ENCODE measurements at regions not wholly inside any gene's neighbourhood (a gene's known extent, or its start where the extent isn't known, plus 50 kb on each side); places are given as distances from the start of the nearest gene placed in this dataset.

DNA sequence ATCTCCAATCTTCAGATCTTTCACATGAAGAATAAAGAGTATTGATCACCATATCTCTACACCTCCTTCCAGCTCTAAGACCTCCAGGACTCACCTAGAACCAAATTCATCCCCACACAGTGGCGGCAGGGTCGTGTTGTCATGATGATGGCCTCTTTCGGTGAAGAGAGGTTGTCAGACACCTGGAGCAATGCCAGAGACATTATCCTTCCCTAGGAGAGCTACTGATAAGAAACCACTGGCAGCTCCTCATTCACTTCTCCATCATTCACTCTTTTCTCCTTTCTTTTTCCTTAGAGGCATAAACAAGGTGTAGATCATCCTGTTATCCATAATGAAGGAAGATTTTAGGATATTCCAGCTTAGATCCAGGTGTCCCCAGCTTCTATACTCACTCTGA, 197.9 kb upstream of the TNP1 start:
- no peak for DNase-seq (ENCODE audit: low read depth in 1 of 2, low spot score in 1 of 2)

GRCh38 chr2:217055624-217056023, 195.8 kb upstream of the TNP1 start:
- DNase-seq (ENCODE audit: low read depth in 1 of 2, low spot score in 1 of 2): no peak

DNA sequence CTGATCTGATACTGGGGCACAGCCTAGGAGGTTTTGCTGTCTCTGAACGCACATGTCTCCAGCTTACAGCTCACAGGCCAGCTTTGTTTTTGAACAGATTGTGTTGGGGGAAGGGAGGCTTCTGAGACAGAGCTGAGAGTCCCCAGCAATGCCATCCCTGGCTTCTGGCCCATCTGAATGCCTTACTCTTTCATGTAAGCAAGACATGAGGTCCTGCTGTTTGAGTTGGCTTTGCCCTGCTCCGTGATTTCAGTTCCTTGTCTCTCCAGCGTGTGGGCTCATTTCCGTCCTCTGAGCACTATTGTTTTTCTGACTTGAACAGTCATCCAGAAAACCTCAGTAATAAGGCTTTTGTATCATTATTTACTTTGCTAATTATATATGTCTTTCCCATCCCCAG, 194.9 kb upstream of the TNP1 start:
- no peak for DNase-seq (ENCODE audit: low read depth in 1 of 2, low spot score in 1 of 2)

GRCh38 chr2:217052856-217053577, 193.2 kb upstream of the TNP1 start:
- DNase-seq (ENCODE audit: low read depth in 1 of 2, low spot score in 1 of 2): no peak

GRCh38 chr2:217051416-217051815, 191.6 kb upstream of the TNP1 start:
- DNase-seq (ENCODE audit: low read depth in 1 of 2, low spot score in 1 of 2): no peak

- DNase-seq (ENCODE audit: low read depth in 1 of 2, low spot score in 1 of 2): no peak
These were observed 190.1 kb upstream of the TNP1 start for GRCh38 chr2:217049956-217050355.

- no peak for DNase-seq (ENCODE audit: low read depth in 1 of 2, low spot score in 1 of 2)
These were observed 189.6 kb upstream of the TNP1 start for GRCh38 chr2:217049422-217049821.

- DNase-seq (ENCODE audit: low read depth in 1 of 2, low spot score in 1 of 2): no peak
These were observed 188.9 kb upstream of the TNP1 start for GRCh38 chr2:217048730-217049129.

DNA sequence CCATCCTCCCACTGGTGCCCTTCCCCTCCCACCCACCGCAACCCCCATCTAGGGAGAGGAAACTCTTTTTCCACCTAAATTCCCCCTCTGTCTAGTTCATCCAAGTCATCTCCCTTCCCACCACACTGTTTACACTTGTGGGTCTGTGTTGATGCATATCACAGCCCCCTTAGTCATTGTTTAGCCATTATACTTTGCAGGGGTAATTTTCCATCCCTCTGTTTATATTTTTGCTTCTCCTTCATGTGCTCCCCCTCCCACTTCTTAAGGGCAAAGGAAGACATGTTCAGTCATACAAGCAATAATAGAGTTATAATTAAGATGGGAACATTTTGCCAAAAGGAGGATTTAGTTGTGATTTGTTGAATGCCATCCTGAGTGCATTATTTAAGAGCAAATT, 187.8 kb upstream of the TNP1 start:
- DNase-seq (ENCODE audit: low read depth in 1 of 2, low spot score in 1 of 2): no peak

DNA sequence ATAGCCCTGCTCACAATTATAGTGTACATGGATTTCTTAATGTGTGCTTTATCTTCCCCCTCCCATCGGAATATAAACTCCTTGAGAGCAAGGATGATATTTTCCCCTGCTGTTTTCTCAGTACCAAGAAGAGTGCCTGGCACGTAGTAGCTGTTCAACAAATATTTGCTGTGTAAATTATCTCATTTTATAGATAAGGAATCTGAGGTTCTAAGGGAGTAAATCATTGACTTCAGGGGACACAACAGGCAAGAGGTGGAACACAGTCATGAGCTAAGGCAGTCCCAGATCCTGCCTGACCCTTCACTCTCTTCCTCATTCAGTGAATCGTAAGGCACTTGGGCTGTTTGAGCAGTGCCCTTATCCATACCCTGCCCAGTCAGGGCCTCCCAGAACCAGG, 187.3 kb upstream of the TNP1 start:
- DNase-seq (ENCODE audit: low read depth in 1 of 2, low spot score in 1 of 2): no peak

GRCh38 chr2:217045700-217046475, 186.0 kb upstream of the TNP1 start:
- no peak for DNase-seq (ENCODE audit: low read depth in 1 of 2, low spot score in 1 of 2)

GRCh38 chr2:217040099-217040498, 180.2 kb upstream of the TNP1 start:
- no peak for DNase-seq (ENCODE audit: low read depth in 1 of 2, low spot score in 1 of 2)

- DNase-seq (ENCODE audit: low read depth in 1 of 2, low spot score in 1 of 2): no peak
These were observed 178.1 kb upstream of the TNP1 start for GRCh38 chr2:217038001-217038400.

DNA sequence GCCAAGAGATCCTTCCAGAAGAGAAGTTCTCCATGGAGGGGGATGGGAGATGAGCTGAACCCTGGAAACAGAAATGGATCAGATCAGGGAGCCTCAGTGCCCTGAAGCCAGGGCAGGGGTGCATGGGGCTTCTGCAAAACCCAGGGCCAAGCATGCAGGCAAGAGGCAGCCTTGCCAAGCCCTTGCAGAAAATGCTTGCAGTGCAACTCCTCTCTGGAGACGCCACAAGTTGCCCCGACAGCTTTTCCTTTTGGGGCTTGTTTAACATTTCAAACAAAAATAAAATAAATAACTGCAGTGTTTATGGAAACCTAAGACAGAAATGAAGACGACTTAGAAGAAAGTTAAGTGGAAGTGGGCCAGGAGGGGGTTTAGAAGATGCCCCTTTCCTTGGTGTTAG, 177.5 kb upstream of the TNP1 start:
- no peak for DNase-seq (ENCODE audit: low read depth in 1 of 2, low spot score in 1 of 2)

DNA sequence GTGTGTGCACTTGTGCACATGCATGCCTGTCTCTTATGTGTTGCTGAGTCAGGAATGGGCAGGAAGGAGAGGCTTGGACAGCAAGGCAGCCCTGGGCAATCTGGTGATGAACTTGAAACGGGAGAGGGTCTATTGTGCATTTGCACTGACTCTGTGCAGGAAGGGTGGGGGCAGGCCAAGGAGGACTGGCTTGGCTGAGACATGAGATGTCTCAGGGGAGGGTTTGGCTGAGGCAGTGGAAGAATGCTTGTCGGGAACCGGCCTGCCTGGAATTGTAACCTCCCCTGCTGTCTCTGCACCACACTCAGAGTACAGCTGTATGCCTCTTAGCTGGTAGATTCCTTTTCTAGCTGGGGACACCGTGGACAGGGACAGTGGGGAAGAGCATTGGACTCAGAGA, 176.1 kb upstream of the TNP1 start:
- DNase-seq (ENCODE audit: low read depth in 1 of 2, low spot score in 1 of 2): no peak

DNA sequence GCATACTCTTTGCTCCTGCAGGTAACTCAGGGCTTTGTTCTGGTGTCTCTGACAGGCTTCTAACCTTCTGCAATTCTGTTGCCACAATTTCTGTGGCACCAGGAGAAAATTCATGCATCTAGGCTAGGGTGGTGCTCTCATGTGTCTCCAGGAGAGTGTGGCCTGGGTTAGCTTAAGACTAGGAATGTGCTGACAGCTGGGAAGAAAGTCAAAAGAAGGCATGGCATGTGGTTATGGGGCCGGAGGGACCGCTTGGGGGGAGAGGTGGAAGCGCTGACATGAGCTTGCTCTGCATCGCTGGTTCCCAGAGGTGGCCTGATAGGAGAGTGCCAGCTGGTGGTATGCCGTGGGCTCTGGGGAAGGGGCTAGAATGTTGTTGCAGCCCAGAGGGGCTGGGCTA, 173.3 kb upstream of the TNP1 start:
- DNase-seq (ENCODE audit: low read depth in 1 of 2, low spot score in 1 of 2): no peak

DNA sequence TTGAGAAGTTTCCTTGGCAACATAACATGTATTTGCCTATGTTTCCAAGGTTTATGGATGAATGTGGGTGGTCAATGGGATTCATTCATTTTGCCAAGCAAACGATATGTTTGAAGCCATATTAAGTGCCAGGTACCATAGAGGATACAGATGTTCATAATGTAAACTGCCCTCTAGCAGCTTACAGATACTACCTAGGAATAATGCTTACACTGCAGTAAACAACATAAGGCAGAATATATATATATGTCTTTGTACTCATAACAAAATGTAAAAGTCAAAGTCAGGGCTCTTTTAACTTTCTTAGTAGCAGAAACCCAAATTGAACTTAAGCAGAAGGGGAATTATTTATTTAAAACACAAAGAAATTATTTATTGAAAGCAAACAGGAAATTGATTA, 171.6 kb upstream of the TNP1 start:
- DNase-seq (ENCODE audit: low read depth in 1 of 2, low spot score in 1 of 2): no peak

DNA sequence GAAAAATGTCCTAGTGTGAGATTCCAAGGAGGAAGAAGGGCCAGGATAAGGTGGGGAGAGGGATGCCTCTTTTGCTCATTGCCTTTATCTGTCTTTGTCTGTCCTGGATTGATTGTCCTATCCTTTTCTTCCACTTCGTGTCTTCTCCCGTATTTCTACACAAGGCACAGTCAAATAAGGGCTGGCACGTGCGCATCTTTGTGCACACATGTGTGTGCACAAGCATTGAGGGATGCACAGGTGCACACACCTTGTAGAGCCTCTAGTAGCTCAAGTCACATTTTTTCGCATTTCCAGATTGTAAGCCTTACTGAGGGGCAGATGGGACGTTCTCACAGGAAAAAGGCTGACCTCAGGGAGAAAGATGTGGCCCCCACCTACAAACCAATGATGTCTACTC, 170.2 kb upstream of the TNP1 start:
- DNase-seq (ENCODE audit: low read depth in 1 of 2, low spot score in 1 of 2): no peak

- DNase-seq (ENCODE audit: low read depth in 1 of 2, low spot score in 1 of 2): no peak
These were observed 168.3 kb upstream of the TNP1 start for GRCh38 chr2:217028128-217028527.

GRCh38 chr2:217027414-217027813, 167.6 kb upstream of the TNP1 start:
- DNase-seq (ENCODE audit: low read depth in 1 of 2, low spot score in 1 of 2): no peak

- no peak for DNase-seq (ENCODE audit: low read depth in 1 of 2, low spot score in 1 of 2)
These were observed 166.7 kb upstream of the TNP1 start for GRCh38 chr2:217026569-217026968.

- DNase-seq (ENCODE audit: low read depth in 1 of 2, low spot score in 1 of 2): no peak
These were observed 166.3 kb upstream of the TNP1 start for GRCh38 chr2:217026161-217026560.

- DNase-seq (ENCODE audit: low read depth in 1 of 2, low spot score in 1 of 2): no peak
These were observed 163.7 kb upstream of the TNP1 start for GRCh38 chr2:217023611-217024010.

All from activated T-helper 1 cell treated with anti-CD3 and anti-CD28 coated beads, Interleukin-2, amount 50 U/mL, for 16 hours (primary cell).